HG03280 (cell line): ENCODE measurements at regions not wholly inside any gene's neighbourhood (a gene's known extent, or its start where the extent isn't known, plus 50 kb on each side); places are given as distances from the start of the nearest gene placed in this dataset.
A peak's percentile ranks its signal among the peaks of the same experiment; 100 is the strongest.
"Not testable (repeated sequence)": the region's sequence is repeated elsewhere in the genome, so short reads cannot be mapped to it uniquely, and the experiment has no call there.

Experiments
- ATAC-seq: cut with Tn5 transposase; IDR thresholded peaks from one replicate; pipeline ENCODE4 v1.9.1; 2021; ENCODE audit warnings: mild to moderate bottlenecking, moderate library complexity; ENCODE audit not compliant: unreplicated experiment

DNA sequence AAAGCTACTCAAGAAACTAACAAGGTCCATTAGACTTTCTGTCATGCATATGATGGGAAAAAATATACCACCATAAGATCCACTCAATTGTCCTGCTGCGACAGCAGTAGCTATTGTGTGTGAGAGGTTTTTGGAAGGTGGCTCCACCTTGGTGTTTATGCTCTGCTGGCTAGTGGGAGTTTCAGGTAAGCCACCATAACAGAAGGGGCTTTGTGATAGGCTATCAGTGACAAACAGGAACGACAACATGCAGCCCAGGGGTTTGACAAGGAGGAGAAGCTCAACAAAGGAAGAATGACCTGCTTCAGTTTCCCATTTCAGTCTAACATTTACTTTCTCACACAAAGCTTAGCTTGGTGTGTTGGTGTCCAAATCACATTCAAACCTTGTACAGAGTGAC is 182.6 kb downstream of the ATOH1 start:
- ATAC-seq, result no peak

DNA sequence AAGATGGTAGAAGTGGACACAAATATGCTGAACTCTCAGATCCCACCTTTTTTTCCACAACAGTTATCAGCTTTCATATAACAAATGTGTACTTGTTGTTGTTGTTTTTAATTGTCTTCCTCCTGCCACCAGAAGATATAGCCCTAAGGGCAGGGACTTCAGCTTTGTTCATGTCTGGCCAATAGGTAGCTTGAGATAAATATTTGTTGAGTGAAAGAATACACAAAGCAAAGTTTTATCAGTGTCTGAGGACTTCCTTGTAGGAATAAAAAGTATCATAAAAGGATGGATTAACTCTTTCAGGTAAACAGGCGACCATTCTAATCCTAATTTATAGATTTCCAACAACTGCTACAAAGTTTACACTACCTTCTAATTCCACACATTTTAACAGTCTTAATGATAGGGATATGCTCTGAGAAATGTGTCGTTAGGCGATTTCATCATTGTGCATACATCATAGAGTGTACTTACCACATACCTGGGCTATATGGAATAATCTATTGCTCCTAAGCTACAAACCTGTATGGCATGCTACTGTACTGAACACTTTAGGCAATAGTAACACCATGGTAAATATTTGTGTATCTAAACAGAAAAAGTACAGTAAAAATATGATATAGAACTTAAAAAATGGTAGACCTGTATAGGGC is 186.1 kb downstream of the ATOH1 start:
- no peak for ATAC-seq

DNA sequence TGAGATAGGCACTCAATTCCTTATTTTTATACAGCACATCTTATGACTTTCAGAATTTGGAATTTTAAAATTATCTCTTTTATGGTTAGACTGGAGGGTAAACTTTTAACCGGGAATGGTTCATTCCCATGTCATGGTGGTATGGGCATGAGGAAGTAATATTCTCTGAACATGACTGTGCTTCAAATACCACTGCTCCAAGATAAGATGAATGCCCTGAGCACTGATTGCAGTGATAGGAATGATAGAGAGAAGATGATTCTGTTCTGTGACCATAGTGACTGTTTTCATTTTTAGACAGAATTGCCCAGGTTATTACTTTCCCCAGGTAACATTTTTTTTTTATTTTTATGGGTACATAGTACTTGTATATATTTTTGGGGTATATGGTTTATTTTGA is 187.4 kb downstream of the ATOH1 start:
- ATAC-seq, result no peak

DNA sequence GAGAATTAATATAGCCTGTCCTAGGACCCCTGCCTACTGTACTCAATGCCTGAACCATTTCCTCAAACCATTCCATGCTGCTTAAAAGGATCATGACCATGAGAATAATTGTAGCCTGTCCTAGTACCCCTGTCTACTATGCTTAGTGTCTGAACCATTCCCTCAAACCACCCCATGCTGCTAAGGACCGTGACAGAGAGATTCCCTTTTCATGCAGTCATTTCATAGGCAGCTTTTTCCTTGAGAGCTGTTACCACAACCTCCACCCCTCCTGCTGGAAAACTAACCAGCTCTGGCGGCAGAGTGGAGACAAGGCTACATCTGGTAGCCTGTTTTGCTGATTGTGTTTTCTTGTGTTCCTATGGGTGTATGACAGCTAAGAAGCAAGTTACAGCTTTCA is 174.9 kb upstream of the SMARCAD1 start:
- no peak for ATAC-seq

DNA sequence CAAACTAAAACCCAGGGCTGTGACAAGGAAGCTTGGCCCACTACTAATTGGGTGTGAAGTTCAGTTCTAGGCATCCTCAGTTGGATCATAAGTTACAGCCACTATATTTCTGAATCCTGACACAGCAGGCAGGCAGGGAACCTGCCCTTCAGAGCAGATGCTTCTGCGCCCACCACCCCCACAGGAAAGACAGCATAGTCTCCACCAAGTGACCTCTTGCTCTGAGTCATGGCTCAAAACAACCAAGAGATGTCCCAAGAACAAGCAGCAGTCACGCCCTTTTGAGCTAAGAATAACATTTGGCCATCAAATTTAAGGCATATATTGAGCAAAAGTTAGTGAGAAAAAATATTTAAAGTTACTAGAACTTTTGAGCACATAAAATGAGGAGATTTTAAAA is 170.7 kb upstream of the SMARCAD1 start:
- no peak for ATAC-seq

DNA sequence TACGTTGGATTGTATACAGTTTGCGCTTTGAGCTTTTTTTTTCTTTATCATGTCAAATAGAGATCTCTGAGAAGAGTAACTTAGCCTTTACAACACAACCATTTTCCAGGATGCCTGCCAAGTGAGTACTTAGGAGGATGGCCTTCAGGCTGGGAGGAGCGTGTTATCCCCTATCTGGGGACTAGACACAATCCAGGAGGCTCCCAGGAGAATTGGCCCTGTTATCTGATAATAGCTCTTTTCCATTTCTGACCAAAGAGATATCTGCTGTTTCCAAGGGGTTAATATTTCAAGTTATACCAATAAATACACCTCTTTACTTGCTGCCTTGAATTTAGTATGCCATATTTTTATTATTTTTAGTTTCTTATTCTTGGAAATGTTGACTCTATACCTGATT is 169.5 kb upstream of the SMARCAD1 start:
- ATAC-seq, result no peak

DNA sequence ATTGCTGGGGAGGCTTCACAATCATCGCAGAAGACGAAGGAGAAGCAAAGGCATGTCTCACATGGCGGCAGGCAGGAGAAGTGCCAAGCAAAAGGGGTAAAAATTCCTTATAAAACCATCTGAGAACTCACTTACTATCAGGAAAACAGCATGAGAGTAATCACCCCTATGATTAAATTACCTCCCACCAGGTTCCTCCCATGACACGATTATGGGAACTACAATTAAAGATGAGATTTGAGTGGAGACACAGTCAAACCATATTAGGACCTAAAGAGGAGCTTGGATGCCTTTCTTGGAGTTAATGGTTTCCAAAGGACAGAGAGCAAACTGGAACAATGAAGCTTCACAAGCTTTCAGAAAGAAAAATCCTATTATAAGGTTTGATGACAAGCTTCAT is 168.4 kb upstream of the SMARCAD1 start:
- no peak for ATAC-seq

DNA sequence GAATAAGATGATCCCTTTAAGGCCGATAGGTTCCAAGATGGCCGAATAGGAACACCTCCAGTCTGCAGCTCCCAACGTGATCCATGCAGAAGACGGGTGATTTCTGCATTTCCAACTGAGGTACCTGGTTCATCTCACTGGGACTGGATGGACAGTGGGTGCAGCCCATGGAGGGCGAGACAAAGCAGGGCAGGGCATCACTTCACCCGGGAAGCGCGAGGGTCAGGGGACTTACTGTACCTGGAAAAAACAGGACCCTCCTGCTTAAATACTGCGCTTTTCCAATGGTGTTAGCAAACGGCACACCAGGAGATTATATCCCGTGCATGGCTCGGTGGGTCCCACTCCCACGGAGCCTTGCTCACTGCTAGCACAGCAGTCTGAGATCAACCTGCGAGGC is 163.2 kb upstream of the SMARCAD1 start:
- not testable (repeated sequence) for ATAC-seq

DNA sequence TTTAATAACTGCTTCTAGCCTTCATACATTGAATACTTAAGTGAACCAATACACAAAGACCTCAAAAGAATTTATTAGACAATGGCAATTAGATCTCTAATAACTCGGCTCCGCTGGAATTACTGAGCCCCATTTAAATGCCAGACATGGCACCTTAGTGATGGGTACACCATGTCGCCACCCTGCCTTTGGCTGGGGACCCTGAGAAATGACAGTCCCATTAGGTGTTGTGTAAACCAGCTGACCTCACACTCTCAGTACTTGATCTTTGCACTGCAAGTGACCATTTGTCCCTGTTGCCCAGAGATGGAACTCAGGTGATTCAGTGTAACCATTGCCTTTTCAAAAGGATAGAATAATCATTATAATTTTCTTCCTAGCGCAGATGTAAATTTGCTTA is 144.6 kb upstream of the SMARCAD1 start:
- ATAC-seq, result no peak

DNA sequence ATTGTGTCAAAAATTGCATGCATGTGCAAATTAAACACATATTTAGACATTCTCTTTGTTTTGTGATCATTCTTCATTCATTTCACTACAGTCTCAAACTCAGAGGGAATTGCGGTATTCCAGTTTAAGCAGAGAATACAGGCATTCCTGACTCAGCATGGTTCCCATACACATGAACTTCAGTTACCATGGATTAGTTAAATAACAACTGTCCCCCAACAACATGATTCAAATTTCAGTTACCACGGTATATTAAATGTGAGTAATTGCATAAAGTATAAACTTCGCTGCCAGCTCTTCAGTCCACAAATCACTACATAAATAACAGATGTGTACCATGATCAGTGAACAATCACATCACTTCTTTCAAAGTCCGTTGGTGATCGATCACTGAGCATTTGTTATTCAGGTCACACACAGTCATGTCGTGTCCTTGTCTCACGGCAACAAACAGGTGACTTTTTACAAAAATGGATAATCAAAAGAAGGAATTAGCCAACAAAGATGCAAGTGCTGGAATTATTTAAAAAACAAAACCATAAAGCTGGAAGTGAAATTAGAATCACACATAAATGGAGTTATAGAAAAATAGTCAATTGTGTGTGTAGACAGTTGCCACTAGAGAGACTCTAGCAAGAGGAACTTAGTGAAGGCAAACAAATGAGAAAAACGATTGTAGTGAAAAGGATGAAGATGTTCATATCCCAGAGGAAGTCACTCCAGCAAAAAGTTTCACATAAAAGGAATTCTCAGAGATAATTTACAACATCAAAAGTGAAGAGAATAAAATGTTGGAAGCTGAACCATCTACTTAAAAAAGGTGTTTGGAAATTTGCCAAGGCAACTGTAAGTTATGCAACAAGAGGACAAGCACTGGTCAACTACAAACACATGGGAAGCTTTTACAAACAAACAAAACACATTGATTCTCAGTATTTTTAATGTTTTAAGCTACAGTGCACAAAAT is 138.6 kb upstream of the SMARCAD1 start:
- no peak for ATAC-seq

DNA sequence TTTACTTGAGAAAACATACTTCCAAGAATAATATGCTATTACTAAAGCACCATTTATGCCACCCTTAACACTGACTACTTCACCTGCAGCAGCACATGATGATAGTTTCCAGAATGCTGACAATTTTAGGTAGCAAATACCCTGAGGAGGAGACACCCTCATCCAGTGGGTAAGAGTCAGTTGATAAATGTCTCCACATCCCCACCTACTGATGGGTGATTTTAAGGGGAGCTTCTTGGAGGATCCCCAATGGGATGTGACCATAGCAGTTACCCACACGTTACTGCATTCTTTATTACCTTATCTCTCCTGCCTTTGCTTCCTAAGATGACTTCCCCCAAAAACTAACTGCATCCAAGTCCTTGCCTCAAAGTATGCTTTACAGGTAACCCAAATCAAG is 131.2 kb upstream of the SMARCAD1 start:
- no peak for ATAC-seq

DNA sequence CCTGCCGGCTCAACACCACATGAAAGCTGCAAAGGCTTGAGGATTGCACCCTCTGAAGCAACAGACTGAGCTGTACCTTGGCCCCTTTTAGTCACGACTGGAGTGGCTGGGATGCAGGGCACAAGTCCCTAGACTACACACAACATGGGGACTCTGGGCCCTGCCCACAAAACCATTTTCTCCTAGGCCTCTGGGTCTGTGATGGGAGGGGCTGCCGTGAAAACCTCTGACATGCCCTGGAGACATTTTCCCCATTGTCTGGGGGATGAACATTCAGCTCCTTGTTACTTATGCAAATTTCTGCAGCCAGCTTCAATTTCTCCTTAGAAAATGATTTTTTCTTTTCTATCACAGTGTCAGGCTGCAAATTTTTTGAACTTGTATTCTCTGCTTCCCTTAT is 123.5 kb upstream of the SMARCAD1 start:
- ATAC-seq, result no peak

DNA sequence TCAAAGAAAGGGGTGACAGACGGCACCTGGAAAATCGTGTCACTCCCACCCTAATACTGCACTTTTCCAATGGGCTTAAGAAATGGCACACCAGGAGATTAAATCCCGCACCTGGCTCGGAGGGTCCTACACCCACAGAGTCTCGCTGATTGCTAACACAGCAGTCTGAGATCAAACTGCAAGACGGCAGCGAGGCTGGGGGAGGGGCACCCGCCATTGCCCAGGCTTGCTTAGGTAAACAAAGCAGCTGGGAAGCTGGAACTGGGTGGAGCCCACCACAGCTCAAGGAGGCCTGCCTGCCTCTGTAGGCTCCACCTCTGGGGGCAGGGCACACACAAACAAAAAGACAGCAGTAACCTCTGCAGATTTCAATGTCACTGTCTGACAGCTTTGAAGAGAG is 108.5 kb upstream of the SMARCAD1 start:
- not testable (repeated sequence) for ATAC-seq

DNA sequence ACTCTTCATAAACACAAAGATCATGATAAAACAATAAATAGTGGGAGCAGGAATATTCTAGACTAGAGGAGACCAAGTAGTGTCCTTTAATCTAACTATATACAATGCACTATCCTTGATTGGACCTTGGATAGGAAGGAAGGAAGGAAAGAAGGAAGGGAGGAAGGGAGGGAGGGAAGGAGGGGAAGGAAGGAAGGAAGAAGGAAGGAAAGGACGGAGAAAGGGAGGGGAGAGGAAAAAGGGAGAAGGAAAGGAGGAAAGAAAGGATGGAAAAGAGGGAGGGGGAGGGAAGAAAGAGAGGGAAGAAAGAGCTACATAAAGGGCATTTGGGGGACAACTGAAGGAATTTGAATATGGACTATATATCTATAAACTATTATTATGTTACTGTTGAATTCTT is 95.0 kb upstream of the SMARCAD1 start:
- ATAC-seq, result no peak

DNA sequence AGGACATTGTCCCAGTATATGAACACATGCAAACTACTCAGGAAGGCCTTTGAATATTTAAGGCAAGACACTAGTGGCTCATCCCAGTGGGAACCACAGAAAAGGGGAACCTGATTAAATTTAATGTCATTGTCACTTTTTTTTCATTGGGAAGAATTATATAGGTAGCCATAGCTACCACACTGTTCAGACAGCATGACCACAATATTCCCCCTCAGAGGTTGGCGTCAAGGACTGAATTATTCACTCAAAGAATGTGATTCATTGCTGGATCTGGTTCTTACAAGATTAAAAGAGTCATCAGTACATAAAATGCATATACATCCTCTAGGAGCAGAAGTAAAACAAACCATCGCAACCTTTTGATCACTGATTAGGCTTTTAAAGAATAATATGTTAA is 92.0 kb upstream of the SMARCAD1 start:
- no peak for ATAC-seq

DNA sequence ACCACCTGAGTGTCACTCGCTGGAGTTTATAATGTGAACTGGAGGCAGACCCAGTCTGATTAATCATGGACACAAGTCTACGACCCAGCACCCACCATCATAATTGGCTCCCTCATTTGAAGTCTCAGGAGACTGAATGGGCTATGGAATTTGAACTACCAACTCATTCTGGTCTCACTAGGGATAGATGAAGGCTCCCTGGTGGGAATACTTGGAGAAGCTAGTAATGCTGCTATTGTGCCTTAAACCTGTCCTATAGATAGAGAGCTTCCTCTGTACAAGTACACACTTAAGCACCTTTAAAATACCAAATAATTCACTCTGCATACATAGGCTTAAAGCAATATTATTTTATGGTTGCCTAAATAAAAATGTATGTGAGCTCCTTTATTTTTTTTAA is 90.8 kb upstream of the SMARCAD1 start:
- ATAC-seq, result no peak

DNA sequence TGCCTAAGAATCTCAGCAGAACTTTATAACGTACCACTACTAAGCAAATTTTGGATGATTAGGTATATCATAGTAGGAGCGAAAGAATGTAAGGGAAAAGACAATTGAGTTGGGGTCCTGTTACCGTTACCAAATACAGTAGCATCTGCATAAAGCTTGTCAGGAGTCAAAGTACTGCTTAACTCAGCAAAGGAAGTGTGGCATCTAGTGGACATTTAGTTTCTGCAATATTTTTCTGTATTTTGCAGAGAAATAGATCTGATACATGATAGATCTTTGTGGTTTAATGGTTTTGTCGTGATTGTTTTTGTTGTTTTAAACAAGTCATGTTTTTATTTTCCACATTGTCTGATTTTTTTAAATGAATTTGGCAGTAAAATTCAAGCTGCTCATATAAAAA is 81.0 kb upstream of the SMARCAD1 start:
- no peak for ATAC-seq

DNA sequence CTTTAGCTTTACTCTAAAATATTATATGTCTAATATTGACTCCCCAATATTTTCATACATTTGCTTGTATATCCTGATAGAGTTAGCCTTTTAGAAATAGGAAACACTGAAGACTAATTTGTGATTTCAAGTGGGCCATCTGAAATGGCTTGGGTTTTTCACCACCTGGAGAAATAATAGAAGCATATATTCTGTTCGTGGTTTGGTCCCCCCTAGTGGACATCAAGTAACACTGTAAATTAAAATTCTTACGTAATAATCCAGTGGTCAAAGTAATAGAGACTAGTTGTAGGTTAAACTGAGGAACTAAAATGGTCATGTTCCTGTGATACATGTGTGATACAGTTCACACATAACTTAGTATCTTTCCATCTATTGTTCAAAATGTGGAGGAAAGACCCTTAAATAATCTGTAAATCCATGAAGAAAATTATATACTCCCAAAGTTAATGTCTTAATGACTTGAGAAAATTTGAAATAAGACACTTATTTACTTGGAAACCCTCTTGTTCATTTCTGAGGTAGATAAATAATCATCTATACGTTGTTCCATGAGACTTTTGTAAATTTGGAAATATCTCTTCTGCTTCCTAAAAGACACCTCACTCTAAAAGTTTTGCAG is 79.8 kb upstream of the SMARCAD1 start:
- ATAC-seq, result peak; percentile 76

DNA sequence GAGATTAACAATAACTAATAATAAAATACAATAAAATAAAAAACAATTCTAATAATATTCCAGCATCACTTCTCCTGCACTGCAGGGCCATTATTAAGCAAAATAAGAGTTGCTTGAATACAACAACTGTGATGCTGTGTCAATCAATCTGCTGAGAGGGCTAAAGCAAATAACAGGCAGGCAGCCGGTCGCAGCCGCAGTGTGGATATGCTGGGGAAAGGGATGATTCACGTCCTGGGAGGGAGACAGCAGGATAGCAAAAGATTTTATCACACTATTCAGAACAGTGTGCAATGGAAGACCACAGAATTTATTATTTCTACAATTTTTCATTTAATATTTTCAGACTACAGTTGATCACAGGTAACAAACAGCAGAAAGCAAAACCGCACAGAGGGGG is 76.5 kb upstream of the SMARCAD1 start:
- no peak for ATAC-seq

DNA sequence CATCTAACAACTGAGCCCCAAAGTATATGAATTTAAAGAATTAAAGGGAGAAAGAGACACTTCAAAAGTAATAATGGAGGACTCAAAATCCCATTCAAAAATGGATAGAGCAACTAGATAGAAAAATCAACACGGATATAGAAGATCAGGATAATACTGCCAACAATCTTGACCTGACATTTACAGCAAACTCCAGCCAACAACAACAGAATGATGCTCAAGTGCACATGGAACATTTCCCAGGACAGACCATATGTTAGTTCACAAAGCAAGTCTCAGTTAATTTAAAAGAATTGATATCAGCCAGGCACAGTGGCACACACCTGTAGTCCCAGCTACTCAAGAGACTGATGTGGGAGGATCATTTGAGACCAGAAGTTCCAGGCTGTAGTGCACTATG is 72.0 kb upstream of the SMARCAD1 start:
- no peak for ATAC-seq

DNA sequence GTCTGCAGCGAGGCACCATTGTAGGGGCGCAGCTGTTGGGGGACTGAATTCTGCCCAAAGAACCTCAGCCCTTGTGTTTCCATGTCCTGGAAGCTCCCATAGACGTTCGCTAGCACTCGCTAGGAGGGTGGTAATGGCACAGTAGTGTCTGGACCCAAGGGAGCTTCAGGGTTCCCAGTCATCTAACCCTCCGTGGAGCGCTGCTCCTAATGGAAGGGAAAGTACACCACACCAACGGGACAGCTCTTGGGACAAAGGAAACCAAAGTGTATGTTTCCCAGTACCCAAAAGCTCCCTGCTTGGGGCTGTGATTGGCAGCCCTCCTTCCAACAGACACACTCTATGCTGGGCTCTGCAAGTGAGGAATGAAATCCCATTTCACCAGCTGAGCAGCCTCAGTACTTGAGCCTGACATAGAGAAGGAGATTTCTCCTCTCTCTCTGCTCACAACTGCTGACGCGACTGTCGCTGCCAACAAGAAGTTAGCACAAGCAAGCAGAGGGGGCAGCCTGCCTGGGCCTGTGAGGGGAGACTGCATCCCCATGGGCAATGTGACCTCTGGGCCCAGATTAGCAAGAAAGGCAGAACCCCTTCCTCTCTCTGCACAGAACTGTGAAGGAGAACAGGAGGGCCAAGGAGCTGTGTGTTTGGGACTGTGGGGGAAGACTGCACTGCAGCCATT is 67.6 kb upstream of the SMARCAD1 start:
- ATAC-seq, result no peak
